GM19463 (cell line): ENCODE measurements at regions not wholly inside any gene's neighbourhood (a gene's known extent, or its start where the extent isn't known, plus 50 kb on each side); places are given as distances from the start of the nearest gene placed in this dataset.
"Not testable (repeated sequence)": the region's sequence is repeated elsewhere in the genome, so short reads cannot be mapped to it uniquely, and the experiment has no call there.

Experiments used
- ATAC-seq: cut with Tn5 transposase; IDR thresholded peaks from one replicate; pipeline ENCODE4 v1.9.1; 2021; ENCODE audit warnings: mild to moderate bottlenecking, moderate library complexity; ENCODE audit not compliant: unreplicated experiment

- ATAC-seq, result not testable (repeated sequence)
These were observed 874.8 kb downstream of the RAB28 start for GRCh38 chr4:12609212-12609875.

- no peak for ATAC-seq
These were observed 888.2 kb downstream of the RAB28 start for GRCh38 chr4:12595986-12596385.

GRCh38 chr4:12595489-12595888 lies 888.7 kb downstream of the RAB28 start:
- no peak for ATAC-seq

- ATAC-seq, result no peak
These were observed 895.6 kb downstream of the RAB28 start for GRCh38 chr4:12588582-12588981.

GRCh38 chr4:12586242-12587006 lies 897.7 kb downstream of the RAB28 start:
- ATAC-seq, result no peak

DNA sequence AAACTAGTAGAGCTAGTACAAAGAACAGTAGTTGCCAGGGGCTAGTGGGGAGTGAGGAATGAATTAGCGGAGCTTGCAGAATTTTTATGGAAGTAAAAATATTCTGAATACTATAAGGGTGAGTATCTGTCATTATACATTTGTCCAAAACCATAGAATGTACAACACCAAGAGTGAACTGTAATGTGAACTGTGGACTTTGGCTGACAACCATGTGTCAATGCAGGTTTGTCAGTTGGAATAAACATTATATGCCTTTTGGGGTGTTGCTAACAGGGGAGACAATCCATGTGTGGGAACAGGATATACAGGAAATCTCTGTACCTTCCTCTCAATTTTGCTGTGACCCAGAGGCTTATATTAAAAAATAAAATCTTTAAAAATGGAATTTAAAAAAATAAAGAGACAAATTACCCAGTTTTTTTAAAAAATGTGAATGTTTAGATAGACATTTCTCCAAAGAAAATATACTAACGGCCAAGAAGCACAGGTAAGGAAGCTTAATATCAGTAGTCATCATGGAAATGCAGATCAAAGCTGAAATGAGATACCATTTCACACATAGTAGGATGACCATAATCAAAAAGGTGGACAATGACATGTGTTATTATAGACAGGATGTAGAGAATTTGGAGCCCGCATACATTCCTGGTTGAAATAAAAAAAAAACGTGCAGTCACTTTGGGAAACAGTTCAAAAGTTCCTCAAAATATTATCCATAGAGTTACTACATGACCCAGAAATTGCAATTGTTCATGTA lies 899.8 kb downstream of the RAB28 start:
- no peak for ATAC-seq

GRCh38 chr4:12583275-12583674 lies 900.9 kb downstream of the RAB28 start:
- ATAC-seq, result no peak

DNA sequence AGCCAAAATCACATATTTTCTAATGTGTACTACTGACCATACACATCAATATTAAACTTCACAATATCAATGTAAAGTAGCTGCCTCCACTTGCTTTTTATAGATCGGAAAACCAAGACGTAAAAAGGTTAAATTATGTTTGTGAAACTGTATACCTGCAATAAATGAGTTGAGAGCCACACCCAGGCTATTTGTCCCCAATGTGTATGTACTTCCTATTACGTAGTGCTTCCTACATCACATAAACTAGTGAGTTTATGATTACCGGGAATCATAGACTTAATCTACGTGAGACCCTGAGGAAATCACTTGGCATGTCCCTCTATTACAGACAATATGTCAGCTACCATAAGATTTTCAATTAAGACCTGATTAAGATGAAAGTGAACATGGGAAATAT lies 903.4 kb downstream of the RAB28 start:
- ATAC-seq, result no peak

- no peak for ATAC-seq
These were observed 905.0 kb downstream of the RAB28 start for GRCh38 chr4:12579172-12579571.

- ATAC-seq, result no peak
These were observed 907.7 kb downstream of the RAB28 start for GRCh38 chr4:12576409-12576808.

GRCh38 chr4:12573716-12574115 lies 910.4 kb downstream of the RAB28 start:
- no peak for ATAC-seq

GRCh38 chr4:12562476-12563140 lies 921.5 kb downstream of the RAB28 start:
- ATAC-seq, result no peak

- ATAC-seq, result no peak
These were observed 922.1 kb downstream of the RAB28 start for GRCh38 chr4:12562021-12562420.

- no peak for ATAC-seq
These were observed 929.1 kb downstream of the RAB28 start for GRCh38 chr4:12555011-12555410.

DNA sequence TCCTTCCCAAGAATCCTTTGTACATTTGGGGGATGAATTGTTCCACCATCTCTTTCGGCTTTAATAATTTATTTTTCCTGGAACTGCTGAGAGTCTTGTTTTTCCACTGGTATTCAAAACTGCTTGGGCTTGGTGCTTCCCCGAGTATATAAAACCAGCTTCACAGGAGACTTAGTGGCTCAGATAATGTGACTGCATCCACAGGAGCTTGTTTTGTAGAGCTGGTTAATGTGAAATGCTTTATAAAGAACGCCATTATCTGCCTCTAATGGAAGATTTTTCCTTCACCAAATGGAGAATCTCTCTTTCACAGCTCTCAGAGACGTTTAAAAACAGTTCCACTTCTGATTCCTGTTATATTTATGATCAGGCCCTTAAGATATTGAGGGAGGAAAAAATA lies 935.5 kb downstream of the RAB28 start:
- no peak for ATAC-seq

- no peak for ATAC-seq
These were observed 938.3 kb downstream of the RAB28 start for GRCh38 chr4:12545812-12546211.

DNA sequence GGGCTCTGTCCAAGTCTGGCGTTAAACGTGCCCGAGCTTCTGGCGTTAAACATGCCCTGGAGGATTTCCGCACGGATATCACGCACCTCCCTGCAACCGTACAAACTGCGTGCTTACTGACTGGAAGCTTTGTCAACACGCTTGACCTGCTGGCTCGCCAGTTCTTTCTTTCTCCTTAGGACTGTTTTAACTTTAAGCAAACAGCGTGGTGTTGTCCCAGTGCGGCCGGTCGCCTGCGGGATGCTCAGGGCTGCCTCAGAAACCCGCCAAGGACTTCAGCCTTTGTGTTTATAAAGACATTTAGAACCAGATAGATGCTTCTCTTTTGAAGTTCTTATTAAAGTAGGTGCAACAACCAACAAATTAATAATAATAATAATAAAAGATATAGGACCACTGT lies 946.0 kb downstream of the RAB28 start:
- no peak for ATAC-seq

DNA sequence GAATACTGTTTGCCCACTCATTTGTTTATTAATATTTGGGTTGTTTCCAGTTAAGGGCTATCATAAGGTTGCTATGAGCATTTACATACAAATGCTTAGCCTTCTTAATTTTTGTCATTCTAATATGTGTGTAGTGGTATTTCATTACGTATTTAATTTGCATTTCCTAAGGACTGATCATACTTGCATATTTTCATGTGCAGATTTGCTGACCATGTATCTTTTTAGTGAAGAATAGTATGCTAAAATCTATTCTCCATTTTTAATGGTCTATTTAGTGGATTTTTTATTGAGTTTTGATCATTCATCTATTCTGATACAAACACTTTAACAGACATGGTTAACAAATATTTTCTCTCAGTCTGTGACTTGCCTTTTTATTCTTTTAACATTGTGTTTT lies 949.5 kb downstream of the RAB28 start:
- no peak for ATAC-seq

- ATAC-seq, result no peak
These were observed 964.7 kb downstream of the RAB28 start for GRCh38 chr4:12519426-12519825.

- ATAC-seq, result no peak
These were observed 976.2 kb downstream of the RAB28 start for GRCh38 chr4:12507868-12508481.

DNA sequence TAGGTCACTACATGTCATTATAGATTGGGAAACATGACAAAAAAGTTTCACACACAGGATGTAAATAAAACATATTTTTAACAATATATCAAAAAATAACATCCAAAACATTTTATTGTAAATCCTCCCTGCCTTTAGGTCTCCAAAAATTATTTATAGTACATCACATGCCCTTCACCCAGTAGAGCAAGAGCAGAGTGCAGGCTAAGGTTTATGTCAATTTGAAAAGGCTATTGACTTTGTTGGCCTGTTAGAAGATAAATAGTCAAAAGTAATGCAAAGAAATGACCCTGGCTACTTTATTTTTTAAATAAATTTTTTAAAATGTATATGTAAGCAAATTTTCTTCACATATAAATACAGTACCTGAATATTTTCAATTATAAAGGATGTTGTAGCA lies 983.7 kb downstream of the RAB28 start:
- no peak for ATAC-seq
